Osteocyte (in vitro differentiated cells): ENCODE measurements at regions not wholly inside any gene's neighbourhood (a gene's known extent, or its start where the extent isn't known, plus 50 kb on each side); places are given as distances from the start of the nearest gene placed in this dataset.

ENCODE experiments used
- DNase-seq: peaks from one replicate; pipeline ENCODE4 v3.0.0; 2021; ENCODE audit warnings: mixed read lengths; ENCODE audit not compliant: unreplicated experiment; ENCODE audit errors: extremely low spot score
- H3K27ac Mint-ChIP-seq: one replicate; pipeline ENCODE4 v1.8.0; 2021; ENCODE audit warnings: mild to moderate bottlenecking, mixed read lengths; ENCODE audit not compliant: unreplicated experiment
- H3K27me3 Mint-ChIP-seq: one replicate; pipeline ENCODE4 v1.8.0; 2021; ENCODE audit warnings: mixed read lengths; ENCODE audit not compliant: unreplicated experiment
- H3K36me3 Mint-ChIP-seq: one replicate; pipeline ENCODE4 v1.8.0; 2021; ENCODE audit warnings: mixed read lengths; ENCODE audit not compliant: unreplicated experiment
- H3K4me1 Mint-ChIP-seq: one replicate; pipeline ENCODE4 v1.8.0; 2021; ENCODE audit warnings: mixed read lengths; ENCODE audit not compliant: unreplicated experiment
- H3K4me3 Mint-ChIP-seq: one replicate; pipeline ENCODE4 v1.8.0; 2021; ENCODE audit warnings: mild to moderate bottlenecking, moderate library complexity, mixed read lengths; ENCODE audit not compliant: unreplicated experiment
- H3K9me3 Mint-ChIP-seq: one replicate; pipeline ENCODE4 v1.8.0; 2021; ENCODE audit warnings: mixed read lengths; ENCODE audit not compliant: unreplicated experiment
- CTCF ChIP-seq: fragments of 200-600 bp; sonication (generic); IDR thresholded peaks from 2 replicates; pipeline ENCODE4 v1.5.0; 2021; ENCODE audit warnings: antibody characterized with exemption, mild to moderate bottlenecking, moderate library complexity

GRCh38 chr15:25207369-25207768, 231.5 kb downstream of the UBE3A start:
- Mint-ChIP-seq H3K27ac (no peak overlapping the region), H3K4me1 (no peaks in the 10 kb centered on the region), H3K27me3 (no peaks in the 10 kb centered on the region), H3K36me3 (no peaks in the 10 kb centered on the region), H3K4me3 (no peak overlapping the region), H3K9me3 (peaks cover 4% of the 10 kb centered on the region)
- TF ChIP-seq CTCF, result no peak
- no peak for DNase-seq

- no peaks in the 10 kb centered on the region for H3K36me3 Mint-ChIP-seq
- no peaks in the 10 kb centered on the region for H3K4me1 Mint-ChIP-seq
- H3K4me3 Mint-ChIP-seq, result no peak overlapping the region
- TF ChIP-seq CTCF, result no peak
- H3K27ac Mint-ChIP-seq, result no peak overlapping the region
- H3K9me3 Mint-ChIP-seq, result peaks cover 4% of the 10 kb centered on the region
- DNase-seq, result no peak
- no peaks in the 10 kb centered on the region for H3K27me3 Mint-ChIP-seq
Measured at GRCh38 chr15:25208735-25209134, 230.1 kb downstream of the UBE3A start.

GRCh38 chr15:25220834-25221233, 218.0 kb downstream of the UBE3A start:
- H3K9me3 Mint-ChIP-seq, result peaks cover 7% of the 10 kb centered on the region
- H3K36me3 Mint-ChIP-seq, result no peaks in the 10 kb centered on the region
- no peak for DNase-seq
- TF ChIP-seq CTCF, result no peak
- H3K4me1 Mint-ChIP-seq, result no peaks in the 10 kb centered on the region
- no peaks in the 10 kb centered on the region for H3K27me3 Mint-ChIP-seq
- no peak overlapping the region for H3K4me3 Mint-ChIP-seq
- no peak overlapping the region for H3K27ac Mint-ChIP-seq

- H3K9me3 Mint-ChIP-seq, result peaks cover 7% of the 10 kb centered on the region
- H3K4me1 Mint-ChIP-seq, result no peaks in the 10 kb centered on the region
- TF ChIP-seq CTCF, result no peak
- DNase-seq, result no peak
- H3K27ac Mint-ChIP-seq, result no peak overlapping the region
- H3K4me3 Mint-ChIP-seq, result no peak overlapping the region
- no peaks in the 10 kb centered on the region for H3K36me3 Mint-ChIP-seq
- no peaks in the 10 kb centered on the region for H3K27me3 Mint-ChIP-seq
Measured at GRCh38 chr15:25224396-25224795, 214.4 kb downstream of the UBE3A start.

- no peak overlapping the region for H3K27ac Mint-ChIP-seq
- H3K9me3 Mint-ChIP-seq, result peaks cover 10% of the 10 kb centered on the region
- DNase-seq, result no peak
- no peaks in the 10 kb centered on the region for H3K36me3 Mint-ChIP-seq
- H3K4me1 Mint-ChIP-seq, result no peaks in the 10 kb centered on the region
- no peak for TF ChIP-seq CTCF
- H3K27me3 Mint-ChIP-seq, result no peaks in the 10 kb centered on the region
- H3K4me3 Mint-ChIP-seq, result no peak overlapping the region
Measured at GRCh38 chr15:25226360-25226759, 212.5 kb downstream of the UBE3A start.
